ENCODE measurements at regions not wholly inside any gene's neighbourhood (a gene's known extent, or its start where the extent isn't known, plus 50 kb on each side); places are given as distances from the start of the nearest gene placed in this dataset.

DNA sequence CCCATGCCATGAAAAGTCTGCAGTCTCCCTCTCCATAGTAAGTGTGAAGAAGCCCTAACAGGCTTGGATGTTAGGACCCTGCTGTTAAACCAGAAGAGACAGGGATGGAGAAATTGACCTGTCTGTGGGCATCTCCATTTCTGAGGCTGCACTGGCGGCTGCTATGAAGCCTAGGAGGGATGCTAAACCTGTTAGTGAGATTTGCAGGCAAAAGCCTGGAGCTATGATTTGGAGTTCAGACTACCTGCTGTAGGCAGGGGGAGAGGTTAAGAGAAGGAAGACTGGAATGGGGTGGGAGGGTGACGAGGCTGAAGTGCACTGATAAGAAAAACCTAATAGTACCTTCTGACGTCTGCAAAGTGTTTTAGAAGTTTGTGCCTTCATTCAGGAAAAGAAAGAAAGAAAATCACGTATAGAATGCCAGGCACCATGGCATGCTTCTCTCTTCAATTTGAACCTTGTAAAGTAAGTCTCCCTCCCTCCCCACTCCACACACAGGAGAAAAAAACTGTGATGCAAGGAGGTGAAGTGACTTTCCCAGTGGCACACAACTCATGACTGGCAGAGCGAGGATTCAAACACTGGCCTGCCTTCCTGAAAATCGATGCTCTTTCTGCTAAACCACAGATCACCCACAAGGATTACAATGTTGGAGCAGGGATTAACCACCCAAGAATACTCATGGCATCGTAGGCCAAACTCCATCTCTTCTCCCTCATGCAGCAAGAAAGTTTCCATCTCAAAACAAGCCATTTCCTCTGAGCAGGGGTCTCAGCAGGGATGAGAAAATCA lies 98.5 kb upstream of the PKDCC start:
- Histone ChIP-seq H3K27me3 (peaks cover 0 to 28% (median 0%) of the 10 kb centered on the region in 4 donors), H3K27ac (no peak overlapping the region), H3K36me3 (no peaks in the 10 kb centered on the region), H3K4me3 (no peak overlapping the region), H3K9me3 (no peaks in the 10 kb centered on the region), H3K4me1 (peaks cover 0 to 13% (median 0%) of the 10 kb centered on the region in 3 donors)
- intact Hi-C loops (cut with DNase I): no loop called here
- DNase-seq: no peak
- no peak for TF ChIP-seq POLR2A (IDR thresholded peaks at IDR 0.05)
- TF ChIP-seq, protein P1, sequence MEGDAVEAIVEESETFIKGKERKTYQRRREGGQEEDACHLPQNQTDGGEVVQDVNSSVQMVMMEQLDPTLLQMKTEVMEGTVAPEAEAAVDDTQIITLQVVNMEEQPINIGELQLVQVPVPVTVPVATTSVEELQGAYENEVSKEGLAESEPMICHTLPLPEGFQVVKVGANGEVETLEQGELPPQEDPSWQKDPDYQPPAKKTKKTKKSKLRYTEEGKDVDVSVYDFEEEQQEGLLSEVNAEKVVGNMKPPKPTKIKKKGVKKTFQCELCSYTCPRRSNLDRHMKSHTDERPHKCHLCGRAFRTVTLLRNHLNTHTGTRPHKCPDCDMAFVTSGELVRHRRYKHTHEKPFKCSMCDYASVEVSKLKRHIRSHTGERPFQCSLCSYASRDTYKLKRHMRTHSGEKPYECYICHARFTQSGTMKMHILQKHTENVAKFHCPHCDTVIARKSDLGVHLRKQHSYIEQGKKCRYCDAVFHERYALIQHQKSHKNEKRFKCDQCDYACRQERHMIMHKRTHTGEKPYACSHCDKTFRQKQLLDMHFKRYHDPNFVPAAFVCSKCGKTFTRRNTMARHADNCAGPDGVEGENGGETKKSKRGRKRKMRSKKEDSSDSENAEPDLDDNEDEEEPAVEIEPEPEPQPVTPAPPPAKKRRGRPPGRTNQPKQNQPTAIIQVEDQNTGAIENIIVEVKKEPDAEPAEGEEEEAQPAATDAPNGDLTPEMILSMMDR (IDR thresholded peaks at IDR 0.05): no peak
- WGBS, 2 donors: 76 to 81% methylated on average over 4 to 6 of the region's 7 CpGs

DNA sequence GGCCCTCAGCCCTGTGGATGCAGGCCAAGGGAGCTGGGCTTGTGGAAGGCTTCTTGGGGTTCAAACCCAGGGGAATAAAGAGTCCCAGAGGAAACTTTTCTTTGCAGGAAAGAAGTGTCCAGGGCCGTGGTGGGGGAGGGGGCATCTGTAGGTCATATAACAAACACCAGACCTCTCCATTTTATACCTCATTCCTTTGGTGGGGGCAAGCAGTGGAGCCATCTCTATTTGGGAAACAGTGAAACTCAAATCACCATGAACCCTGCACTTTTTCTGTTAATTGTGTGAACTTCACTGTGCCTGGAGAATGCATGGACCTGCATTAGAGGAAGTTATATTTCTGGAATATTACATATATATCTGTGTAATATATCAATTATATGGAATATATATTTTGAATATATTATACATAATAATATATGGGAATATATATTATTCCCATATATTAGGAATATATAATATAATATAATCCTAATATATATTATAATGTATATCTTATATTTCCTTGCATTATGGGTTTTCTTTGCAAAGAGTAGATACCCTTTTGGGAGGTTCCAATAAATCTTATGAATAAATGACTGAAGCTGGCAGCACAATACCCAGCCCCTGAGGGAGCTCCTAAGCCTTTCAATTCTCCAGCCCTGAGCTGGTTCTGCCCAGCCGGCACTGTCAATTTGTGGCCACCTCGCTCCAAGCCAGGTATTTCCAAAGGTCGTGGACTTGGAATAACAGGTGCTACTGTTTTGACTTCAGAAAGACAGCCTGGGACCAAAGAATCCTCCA lies 97.7 kb upstream of the PKDCC start:
- TF ChIP-seq, protein P1 (IDR thresholded peaks at IDR 0.05): no peak
- no peak for TF ChIP-seq POLR2A (IDR thresholded peaks at IDR 0.05)
- intact Hi-C loops (cut with DNase I): no loop called here
- peaks cover 0 to 27% (median 0%) of the 10 kb centered on the region in 4 donors for H3K27me3 ChIP-seq
- H3K4me1 ChIP-seq: peaks cover 0 to 13% (median 0%) of the 10 kb centered on the region in 3 donors
- no peaks in the 10 kb centered on the region for H3K9me3 ChIP-seq
- no peak for DNase-seq
- 65 to 75% methylated on average over 3 to 4 of the region's 4 CpGs for WGBS, 2 donors
- H3K36me3 ChIP-seq: no peaks in the 10 kb centered on the region
- no peak overlapping the region for H3K27ac ChIP-seq
- no peak overlapping the region for H3K4me3 ChIP-seq

DNA sequence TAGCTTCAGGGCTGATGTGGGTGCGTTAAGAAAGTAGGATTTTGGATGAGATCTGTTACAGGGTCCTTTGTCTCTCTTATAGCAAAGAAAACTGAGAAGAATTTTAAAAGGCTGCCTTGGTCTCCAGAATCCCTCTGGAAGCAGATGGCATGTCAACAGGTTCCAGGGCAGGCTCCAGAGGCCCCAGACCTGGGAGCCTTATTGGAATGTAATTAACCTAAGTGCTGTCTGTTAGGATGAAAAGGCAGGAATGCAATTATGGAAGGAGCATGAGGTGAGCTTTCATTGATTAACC lies 97.2 kb upstream of the PKDCC start:
- intact Hi-C loops (cut with DNase I): no loop called here
- WGBS, 2 donors: 67 to 100% methylated on average over 1 of the region's 1 CpG
- no peak for DNase-seq
- Histone ChIP-seq H3K4me1 (peaks cover 0 to 13% (median 0%) of the 10 kb centered on the region in 3 donors), H3K27ac (no peak overlapping the region), H3K4me3 (no peak overlapping the region), H3K9me3 (no peaks in the 10 kb centered on the region), H3K36me3 (no peaks in the 10 kb centered on the region), H3K27me3 (peaks cover 0 to 27% (median 0%) of the 10 kb centered on the region in 4 donors)
- TF ChIP-seq, protein P1 (IDR thresholded peaks at IDR 0.05): no peak
- TF ChIP-seq POLR2A (IDR thresholded peaks at IDR 0.05): no peak

DNA sequence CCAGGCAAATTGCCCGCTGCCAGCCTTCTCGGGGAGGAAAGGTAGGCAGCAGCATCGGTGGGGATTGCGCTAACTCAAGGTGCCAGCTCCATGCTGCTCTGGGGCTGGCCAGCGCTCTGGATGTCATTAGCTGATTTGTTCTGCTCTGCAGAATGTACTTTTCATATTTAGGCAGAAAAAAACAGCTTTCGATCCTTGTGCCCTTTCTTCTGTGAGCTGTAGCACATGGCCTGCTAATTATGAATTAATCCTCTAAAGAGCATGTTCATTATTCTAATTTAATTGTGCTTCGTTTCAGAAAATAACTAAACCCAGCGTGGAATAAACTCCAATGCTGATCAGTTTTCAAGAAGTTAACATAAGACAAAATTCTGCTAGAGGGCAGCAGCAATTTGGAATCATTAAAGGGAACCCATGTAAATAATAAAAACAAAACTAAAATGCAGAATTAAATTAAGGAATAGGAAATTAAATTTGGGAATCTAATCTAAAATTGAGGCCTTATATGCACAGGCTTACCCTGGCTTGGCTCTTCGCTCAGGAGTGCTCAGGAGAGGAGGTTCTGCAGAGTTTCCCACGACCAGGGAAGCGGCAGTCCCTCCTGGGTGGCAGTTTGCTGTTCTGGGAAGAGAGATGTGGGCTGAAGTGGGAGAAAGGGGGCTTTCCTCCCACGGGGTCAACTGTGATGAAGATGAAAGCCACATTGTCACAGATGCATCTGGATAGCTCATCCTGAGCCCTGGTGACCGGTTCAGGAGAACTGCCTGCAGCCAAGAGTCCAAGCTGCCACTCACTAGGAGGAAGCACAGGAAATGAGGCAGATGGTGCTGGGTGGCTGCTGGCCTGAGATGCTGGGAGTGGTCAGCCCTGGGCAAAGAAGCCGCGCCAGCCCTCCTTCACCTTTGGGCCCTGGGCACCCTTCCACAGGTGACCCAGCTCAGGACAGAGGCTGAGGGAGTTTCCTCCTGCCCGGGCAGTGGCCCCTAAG lies 93.2 kb upstream of the PKDCC start:
- no peak overlapping the region for H3K27ac ChIP-seq
- H3K27me3 ChIP-seq: no peaks in the 10 kb centered on the region
- intact Hi-C loops (cut with DNase I): no loop called here
- WGBS, 2 donors: 77 to 95% methylated on average over 11 to 14 of the region's 16 CpGs
- no peak overlapping the region for H3K4me3 ChIP-seq
- no peaks in the 10 kb centered on the region for H3K9me3 ChIP-seq
- DNase-seq: no peak
- H3K4me1 ChIP-seq: peaks cover 0 to 26% (median 3%) of the 10 kb centered on the region in 3 donors
- TF ChIP-seq POLR2A (IDR thresholded peaks at IDR 0.05): no peak
- TF ChIP-seq, protein P1 (IDR thresholded peaks at IDR 0.05): no peak
- no peaks in the 10 kb centered on the region for H3K36me3 ChIP-seq

All from esophagus squamous epithelium (tissue), 5 donors.